Skeletal muscle tissue (tissue), 3 donors: ENCODE measurements at regions not wholly inside any gene's neighbourhood (a gene's known extent, or its start where the extent isn't known, plus 50 kb on each side); places are given as distances from the start of the nearest gene placed in this dataset.

ENCODE experiments used
- H3K27ac ChIP-seq: one replicate; pipeline ENCODE4 v1.7.0; 2013; ENCODE audit warnings: mild to moderate bottlenecking, low read depth, low read length, inconsistent platforms
- H3K27me3 ChIP-seq, 3 donors: one replicate each; pipeline ENCODE4 v1.7.0; 2013; ENCODE audit warnings: low read length in 3 of 3; ENCODE audit not compliant: control insufficient read depth in 3 of 3, insufficient read depth in 3 of 3
- H3K36me3 ChIP-seq, 3 donors: one replicate each; pipeline ENCODE4 v1.7.0; 2013; ENCODE audit warnings: low read length in 3 of 3; ENCODE audit not compliant: control insufficient read depth in 3 of 3, insufficient read depth in 3 of 3
- H3K4me1 ChIP-seq, 3 donors: one replicate each; pipeline ENCODE4 v1.7.0; 2013; ENCODE audit warnings: low read length in 3 of 3, mild to moderate bottlenecking in 3 of 3; ENCODE audit not compliant: control insufficient read depth in 3 of 3, insufficient read depth in 3 of 3
- H3K4me3 ChIP-seq, 3 donors: one replicate each; pipeline ENCODE4 v1.7.0; 2013; ENCODE audit warnings: low read length in 3 of 3
- H3K9ac ChIP-seq, 3 donors: one replicate each; pipeline ENCODE4 v1.7.0; 2013; ENCODE audit warnings: low read length in 3 of 3, mild to moderate bottlenecking in 3 of 3, moderate library complexity in 2 of 3, low read depth in 1 of 3
- H3K9me3 ChIP-seq, 3 donors: one replicate each; pipeline ENCODE4 v1.7.0; 2013; ENCODE audit warnings: low read length in 3 of 3; ENCODE audit not compliant: control insufficient read depth in 3 of 3
- donor health status: Osteomylitis.

DNA sequence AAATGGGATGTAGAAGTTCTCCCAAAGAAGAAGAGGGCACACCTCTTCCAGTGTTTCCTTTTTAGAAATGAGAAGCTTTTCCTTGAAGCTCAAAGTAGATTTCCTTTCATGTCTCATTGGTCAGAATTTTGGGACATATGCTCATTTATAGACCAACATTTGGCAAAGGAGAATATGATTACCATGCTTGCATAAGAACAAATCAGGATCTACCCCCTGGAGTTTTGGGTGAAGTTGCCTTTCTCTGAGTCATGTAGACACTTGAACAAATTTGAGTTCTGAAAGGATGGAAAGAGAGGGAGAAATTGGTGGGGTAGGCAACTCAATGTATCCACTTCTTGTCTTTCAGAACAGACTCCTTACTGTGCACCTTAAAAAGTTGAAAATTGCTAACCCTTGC is 409.0 kb downstream of the SLC4A3 start:
- H3K4me3 ChIP-seq = no peak overlapping the region
- H3K27ac ChIP-seq = no peak overlapping the region
- no peaks in the 10 kb centered on the region for H3K9me3 ChIP-seq
- no peaks in the 10 kb centered on the region for H3K27me3 ChIP-seq
- no peaks in the 10 kb centered on the region for H3K4me1 ChIP-seq
- H3K9ac ChIP-seq = no peak overlapping the region
- no peaks in the 10 kb centered on the region for H3K36me3 ChIP-seq

GRCh38 chr2:220040346-220040745 is 412.9 kb downstream of the SLC4A3 start:
- H3K4me3 ChIP-seq = no peak overlapping the region
- no peak overlapping the region for H3K9ac ChIP-seq
- H3K27ac ChIP-seq = no peak overlapping the region
- no peaks in the 10 kb centered on the region for H3K4me1 ChIP-seq
- no peaks in the 10 kb centered on the region for H3K27me3 ChIP-seq
- H3K36me3 ChIP-seq = no peaks in the 10 kb centered on the region
- H3K9me3 ChIP-seq = no peaks in the 10 kb centered on the region

GRCh38 chr2:220041447-220041846 is 414.0 kb downstream of the SLC4A3 start:
- H3K4me1 ChIP-seq = no peaks in the 10 kb centered on the region
- H3K27me3 ChIP-seq = no peaks in the 10 kb centered on the region
- H3K9me3 ChIP-seq = no peaks in the 10 kb centered on the region
- no peak overlapping the region for H3K27ac ChIP-seq
- H3K4me3 ChIP-seq = no peak overlapping the region
- H3K36me3 ChIP-seq = no peaks in the 10 kb centered on the region
- no peak overlapping the region for H3K9ac ChIP-seq

GRCh38 chr2:220043155-220043989 is 415.9 kb downstream of the SLC4A3 start:
- H3K4me1 ChIP-seq = no peaks in the 10 kb centered on the region
- no peaks in the 10 kb centered on the region for H3K27me3 ChIP-seq
- no peak overlapping the region for H3K27ac ChIP-seq
- no peak overlapping the region for H3K4me3 ChIP-seq
- H3K9me3 ChIP-seq = no peaks in the 10 kb centered on the region
- no peak overlapping the region for H3K9ac ChIP-seq
- no peaks in the 10 kb centered on the region for H3K36me3 ChIP-seq

DNA sequence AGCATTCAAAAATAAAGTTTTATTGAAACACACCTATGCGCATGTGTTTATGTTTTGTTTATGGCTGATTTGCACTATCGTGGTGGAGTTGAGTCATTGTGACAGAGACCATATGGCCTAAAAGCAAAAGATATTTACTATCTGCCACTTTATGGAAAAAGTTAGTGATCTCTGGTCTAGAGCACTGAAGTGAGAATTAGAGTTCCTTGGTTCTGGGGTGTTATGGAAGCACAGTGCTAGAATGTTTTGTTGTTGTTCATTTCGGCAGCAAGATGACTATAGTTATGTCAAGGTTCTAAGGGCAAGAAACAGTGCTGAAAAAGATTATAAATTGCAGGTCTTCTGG is 416.5 kb downstream of the SLC4A3 start:
- Histone ChIP-seq H3K9ac (no peak overlapping the region), H3K4me1 (no peaks in the 10 kb centered on the region), H3K27me3 (no peaks in the 10 kb centered on the region), H3K9me3 (no peaks in the 10 kb centered on the region), H3K36me3 (no peaks in the 10 kb centered on the region), H3K4me3 (no peak overlapping the region), H3K27ac (no peak overlapping the region)

DNA sequence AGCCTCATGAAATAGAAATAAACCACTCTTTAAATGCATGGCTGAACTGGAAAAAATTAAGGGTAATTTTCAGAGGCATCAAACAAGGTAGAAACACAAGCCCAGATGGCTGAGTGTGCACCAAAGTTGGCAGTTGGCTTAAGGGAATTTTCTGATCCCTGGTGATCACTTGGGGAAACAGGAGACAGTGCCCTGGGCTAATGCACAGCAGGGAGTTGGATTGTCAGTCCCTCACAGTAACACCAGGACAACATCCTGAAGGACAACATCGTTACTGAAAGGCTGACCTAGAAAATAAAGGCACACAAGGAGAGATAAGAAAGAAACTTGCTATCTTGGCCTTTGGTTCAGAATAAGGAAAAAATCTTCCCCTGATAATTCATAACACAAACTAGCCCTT is 417.0 kb downstream of the SLC4A3 start:
- Histone ChIP-seq H3K36me3 (no peaks in the 10 kb centered on the region), H3K9ac (no peak overlapping the region), H3K9me3 (no peaks in the 10 kb centered on the region), H3K27me3 (no peaks in the 10 kb centered on the region), H3K4me3 (no peak overlapping the region), H3K27ac (no peak overlapping the region), H3K4me1 (no peaks in the 10 kb centered on the region)

DNA sequence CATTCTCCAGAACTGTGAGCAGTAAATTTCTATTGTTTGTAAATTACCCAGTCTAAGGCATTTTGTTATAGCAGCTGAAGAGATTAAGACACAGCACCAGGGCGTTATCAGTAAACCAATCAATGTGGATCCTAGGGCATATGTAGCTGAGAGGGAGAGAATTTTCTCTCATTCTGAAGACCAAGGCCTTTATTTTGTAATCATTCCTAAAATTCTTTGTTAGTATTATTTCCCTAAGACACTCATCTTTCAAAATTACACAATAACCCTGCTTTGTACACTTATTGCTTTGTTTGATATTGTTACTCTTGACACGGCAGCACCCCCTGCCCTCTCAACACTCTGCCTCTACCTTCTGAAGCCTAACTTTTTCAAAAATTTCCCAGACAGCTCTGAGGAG is 419.1 kb downstream of the SLC4A3 start:
- H3K4me1 ChIP-seq = no peaks in the 10 kb centered on the region
- H3K27ac ChIP-seq = no peak overlapping the region
- no peaks in the 10 kb centered on the region for H3K9me3 ChIP-seq
- H3K27me3 ChIP-seq = no peaks in the 10 kb centered on the region
- H3K9ac ChIP-seq = no peak overlapping the region
- no peak overlapping the region for H3K4me3 ChIP-seq
- no peaks in the 10 kb centered on the region for H3K36me3 ChIP-seq

DNA sequence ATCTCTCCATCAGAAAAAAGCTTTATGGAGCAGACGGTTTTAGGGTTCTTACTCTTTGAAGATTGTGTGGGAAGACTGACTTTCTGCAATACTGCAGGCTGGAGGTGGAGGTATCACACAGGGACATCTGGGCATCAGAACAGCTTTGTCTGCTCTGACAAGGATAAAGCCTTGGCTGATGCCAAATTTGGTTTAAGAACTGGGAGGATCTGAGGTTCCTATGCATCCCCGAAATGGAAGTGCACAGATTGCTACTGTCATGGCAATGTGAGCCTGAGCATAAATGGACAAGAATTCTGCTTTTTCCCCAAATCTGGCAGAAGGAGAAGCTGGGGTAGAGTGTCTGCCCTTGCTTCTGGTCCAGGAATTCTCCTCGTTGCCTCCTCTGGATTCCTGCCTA is 424.3 kb downstream of the SLC4A3 start:
- Histone ChIP-seq H3K27me3 (no peaks in the 10 kb centered on the region), H3K27ac (no peak overlapping the region), H3K4me1 (no peaks in the 10 kb centered on the region), H3K36me3 (no peaks in the 10 kb centered on the region), H3K9ac (no peak overlapping the region), H3K9me3 (peaks cover 0 to 3% (median 0%) of the 10 kb centered on the region in 3 donors), H3K4me3 (no peak overlapping the region)

GRCh38 chr2:220053919-220054318 is 426.5 kb downstream of the SLC4A3 start:
- H3K27ac ChIP-seq = no peak overlapping the region
- no peaks in the 10 kb centered on the region for H3K27me3 ChIP-seq
- H3K4me3 ChIP-seq = no peak overlapping the region
- H3K9ac ChIP-seq = no peak overlapping the region
- H3K9me3 ChIP-seq = peaks cover 0 to 3% (median 0%) of the 10 kb centered on the region in 3 donors
- H3K36me3 ChIP-seq = no peaks in the 10 kb centered on the region
- H3K4me1 ChIP-seq = no peaks in the 10 kb centered on the region

GRCh38 chr2:220057391-220057790 is 430.0 kb downstream of the SLC4A3 start:
- no peaks in the 10 kb centered on the region for H3K27me3 ChIP-seq
- H3K4me3 ChIP-seq = no peak overlapping the region
- H3K27ac ChIP-seq = no peak overlapping the region
- peaks cover 0 to 3% (median 0%) of the 10 kb centered on the region in 3 donors for H3K9me3 ChIP-seq
- no peaks in the 10 kb centered on the region for H3K4me1 ChIP-seq
- no peaks in the 10 kb centered on the region for H3K36me3 ChIP-seq
- H3K9ac ChIP-seq = no peak overlapping the region
